SK-N-MC (cell line): ENCODE measurements at regions not wholly inside any gene's neighbourhood (a gene's known extent, or its start where the extent isn't known, plus 50 kb on each side); places are given as distances from the start of the nearest gene placed in this dataset.

Experiments
- EZH2 ChIP-seq: fragments of 200-600 bp; sonication (generic); IDR thresholded peaks from one replicate; pipeline ENCODE4 v1.6.1; 2017; ENCODE audit warnings: antibody characterized with exemption
- FOXP2 ChIP-seq: optimal IDR thresholded peaks from 2 replicates; pipeline ENCODE3; 2011; ENCODE audit warnings: mild to moderate bottlenecking, moderate library complexity; ENCODE audit not compliant: insufficient read depth; ENCODE audit errors: extremely low read length, control extremely low read depth
- POLR2AphosphoS5 ChIP-seq: IDR thresholded peaks from 2 replicates; pipeline ENCODE4 v1.6.1; 2012; ENCODE audit warnings: mild to moderate bottlenecking, low read depth, low read length, borderline replicate concordance

DNA sequence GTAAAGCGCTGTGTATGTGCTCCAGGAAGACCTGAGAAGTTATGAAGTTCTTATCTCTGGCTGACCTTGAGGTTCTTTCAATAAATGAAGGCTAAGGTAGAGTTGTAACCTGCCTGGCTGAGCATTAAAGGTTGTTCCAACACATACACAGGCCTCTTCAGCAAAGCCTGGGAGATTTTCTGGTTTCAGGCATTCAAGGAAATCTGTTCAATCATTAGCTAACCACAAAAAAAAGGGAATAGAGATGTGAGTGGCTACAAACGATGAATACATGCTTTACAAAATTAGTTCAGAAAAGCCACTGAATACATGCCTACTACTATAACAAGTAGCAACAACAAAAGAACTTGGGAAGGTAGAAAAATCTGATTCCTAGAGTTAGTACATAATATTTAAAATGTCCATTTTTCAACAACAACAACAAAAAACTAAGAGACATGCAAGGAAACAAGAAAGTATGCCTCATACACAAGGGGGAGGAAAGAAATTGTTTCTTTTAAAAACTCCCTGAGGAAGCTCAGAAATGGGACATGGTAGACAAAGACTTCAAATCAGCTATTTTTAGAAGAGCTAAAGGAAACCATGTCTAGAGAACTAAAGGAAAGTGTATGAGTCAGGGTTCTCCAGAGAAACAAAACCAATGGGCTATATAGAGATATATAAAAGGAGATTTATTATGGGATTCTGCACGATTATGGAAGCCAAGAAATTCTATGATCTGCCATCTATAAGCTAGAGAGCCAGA lies 191.5 kb upstream of the IPO5 start:
- no peak for TF ChIP-seq POLR2AphosphoS5
- TF ChIP-seq EZH2: no peak
- no peak for TF ChIP-seq FOXP2
